NCI-H2171 (cell line): ENCODE measurements at regions not wholly inside any gene's neighbourhood (a gene's known extent, or its start where the extent isn't known, plus 50 kb on each side); places are given as distances from the start of the nearest gene placed in this dataset.
"Not testable (repeated sequence)": the region's sequence is repeated elsewhere in the genome, so short reads cannot be mapped to it uniquely, and the experiment has no call there.

Experiments
- DNase-seq: peaks from one replicate; lab custom pipeline; 2025; lab: John Stamatoyannopoulos, UW

- DNase-seq: not testable (repeated sequence)
Measured at GRCh38 chr22:22758101-22758807, 113.8 kb downstream of the GGTLC2 start.

GRCh38 chr22:22759371-22759770, 115.0 kb downstream of the GGTLC2 start:
- no peak for DNase-seq

GRCh38 chr22:22759889-22760546, 115.6 kb downstream of the GGTLC2 start:
- no peak for DNase-seq

- no peak for DNase-seq
Measured at GRCh38 chr22:22761606-22761962, 117.2 kb downstream of the GGTLC2 start.

GRCh38 chr22:22761963-22762772, 117.8 kb downstream of the GGTLC2 start:
- DNase-seq: no peak

- DNase-seq: no peak
Measured at GRCh38 chr22:22763512-22763911, 119.1 kb downstream of the GGTLC2 start.

GRCh38 chr22:22764085-22764484, 119.7 kb downstream of the GGTLC2 start:
- no peak for DNase-seq

GRCh38 chr22:22767876-22768602, 119.6 kb upstream of the IGLL5 start:
- no peak for DNase-seq

- no peak for DNase-seq
Measured at GRCh38 chr22:22768885-22769284, 118.7 kb upstream of the IGLL5 start.

GRCh38 chr22:22769434-22770279, 118.0 kb upstream of the IGLL5 start:
- DNase-seq: no peak

- no peak for DNase-seq
Measured at GRCh38 chr22:22770280-22770871, 117.2 kb upstream of the IGLL5 start.

- DNase-seq: no peak
Measured at GRCh38 chr22:22770881-22771280, 116.7 kb upstream of the IGLL5 start.

GRCh38 chr22:22771696-22772377, 115.8 kb upstream of the IGLL5 start:
- DNase-seq: no peak

GRCh38 chr22:22772396-22772795, 115.2 kb upstream of the IGLL5 start:
- DNase-seq: no peak

- no peak for DNase-seq
Measured at GRCh38 chr22:22772883-22773282, 114.7 kb upstream of the IGLL5 start.

GRCh38 chr22:22773427-22773826, 114.2 kb upstream of the IGLL5 start:
- DNase-seq: no peak

- no peak for DNase-seq
Measured at GRCh38 chr22:22773979-22774604, 113.5 kb upstream of the IGLL5 start.

- not testable (repeated sequence) for DNase-seq
Measured at GRCh38 chr22:22774762-22775161, 112.9 kb upstream of the IGLL5 start.

- DNase-seq: no peak
Measured at GRCh38 chr22:22776121-22776520, 111.5 kb upstream of the IGLL5 start.

- DNase-seq: no peak
Measured at GRCh38 chr22:22779213-22779612, 108.4 kb upstream of the IGLL5 start.
